GM20000 (cell line): ENCODE measurements at regions not wholly inside any gene's neighbourhood (a gene's known extent, or its start where the extent isn't known, plus 50 kb on each side); places are given as distances from the start of the nearest gene placed in this dataset.

ENCODE experiments used
- DNase-seq: peaks from one replicate; pipeline ENCODE4 v3.0.0; 2012; ENCODE audit warnings: low spot score
- TF ChIP-seq, protein P1 (sequence below): IDR thresholded peaks from 2 replicates; pipeline ENCODE4 v1.5.1; 2012; ENCODE audit warnings: mild to moderate bottlenecking, control low read depth; ENCODE audit errors: extremely low read depth, missing control alignments

DNA sequence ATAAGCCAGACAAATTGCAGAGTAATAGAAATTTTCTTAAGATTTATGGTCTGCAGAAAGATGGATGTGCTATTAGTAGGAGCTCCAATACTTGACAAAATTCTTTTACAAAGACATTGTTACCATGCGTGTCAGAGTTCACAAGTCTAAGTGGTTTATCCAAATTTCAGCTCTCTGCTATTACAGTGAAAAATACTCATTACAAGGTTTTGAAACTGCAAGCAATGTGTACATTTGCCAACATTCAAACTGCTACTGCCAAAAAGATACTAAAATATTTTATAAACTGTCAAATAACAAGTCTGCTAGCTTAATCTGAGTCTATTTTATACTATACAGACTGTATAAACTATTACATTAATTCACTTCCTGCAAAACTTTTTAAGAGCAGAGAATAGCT, 1341.5 kb upstream of the ACVR2A start:
- no peak for DNase-seq
- TF ChIP-seq, protein P1, sequence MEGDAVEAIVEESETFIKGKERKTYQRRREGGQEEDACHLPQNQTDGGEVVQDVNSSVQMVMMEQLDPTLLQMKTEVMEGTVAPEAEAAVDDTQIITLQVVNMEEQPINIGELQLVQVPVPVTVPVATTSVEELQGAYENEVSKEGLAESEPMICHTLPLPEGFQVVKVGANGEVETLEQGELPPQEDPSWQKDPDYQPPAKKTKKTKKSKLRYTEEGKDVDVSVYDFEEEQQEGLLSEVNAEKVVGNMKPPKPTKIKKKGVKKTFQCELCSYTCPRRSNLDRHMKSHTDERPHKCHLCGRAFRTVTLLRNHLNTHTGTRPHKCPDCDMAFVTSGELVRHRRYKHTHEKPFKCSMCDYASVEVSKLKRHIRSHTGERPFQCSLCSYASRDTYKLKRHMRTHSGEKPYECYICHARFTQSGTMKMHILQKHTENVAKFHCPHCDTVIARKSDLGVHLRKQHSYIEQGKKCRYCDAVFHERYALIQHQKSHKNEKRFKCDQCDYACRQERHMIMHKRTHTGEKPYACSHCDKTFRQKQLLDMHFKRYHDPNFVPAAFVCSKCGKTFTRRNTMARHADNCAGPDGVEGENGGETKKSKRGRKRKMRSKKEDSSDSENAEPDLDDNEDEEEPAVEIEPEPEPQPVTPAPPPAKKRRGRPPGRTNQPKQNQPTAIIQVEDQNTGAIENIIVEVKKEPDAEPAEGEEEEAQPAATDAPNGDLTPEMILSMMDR = no peak

DNA sequence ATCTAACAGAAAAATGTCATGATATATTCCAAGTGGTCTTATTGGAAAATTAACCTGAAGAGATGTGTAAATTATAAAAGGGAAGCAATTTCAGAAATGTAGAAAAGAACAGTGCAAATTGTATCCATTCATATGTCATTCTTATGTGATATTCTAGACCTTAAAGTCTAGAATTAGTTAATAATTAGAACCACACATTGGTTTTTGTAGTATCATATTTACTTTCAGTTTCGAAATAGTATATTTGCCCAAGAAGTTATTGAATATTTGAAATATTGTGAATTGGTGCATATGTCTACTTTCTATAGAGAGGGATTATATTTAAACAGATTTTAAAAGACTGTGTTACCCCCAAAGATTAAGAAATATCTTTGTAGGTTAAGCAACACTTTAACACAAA, 1348.6 kb upstream of the ACVR2A start:
- no peak for DNase-seq
- TF ChIP-seq, protein P1 = no peak

DNA sequence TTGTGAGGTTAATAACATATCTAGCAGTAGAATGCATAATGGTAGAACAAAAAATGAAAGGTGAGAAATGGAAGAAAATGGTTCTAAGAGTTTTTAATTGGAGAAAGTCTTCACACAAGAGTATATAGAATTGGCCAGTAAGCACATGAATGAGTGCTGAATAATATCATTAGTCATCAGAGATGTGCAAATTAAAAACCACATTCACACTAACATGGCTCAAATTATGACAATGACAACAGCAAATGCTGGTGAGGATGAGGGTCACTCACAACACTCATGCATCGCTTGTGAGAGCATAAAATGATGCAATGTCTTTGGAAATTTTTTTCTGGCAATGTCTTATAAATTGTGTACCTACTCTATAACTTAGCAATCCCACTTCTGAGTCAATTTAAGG, 1355.4 kb upstream of the ACVR2A start:
- no peak for DNase-seq
- TF ChIP-seq, protein P1 = no peak

DNA sequence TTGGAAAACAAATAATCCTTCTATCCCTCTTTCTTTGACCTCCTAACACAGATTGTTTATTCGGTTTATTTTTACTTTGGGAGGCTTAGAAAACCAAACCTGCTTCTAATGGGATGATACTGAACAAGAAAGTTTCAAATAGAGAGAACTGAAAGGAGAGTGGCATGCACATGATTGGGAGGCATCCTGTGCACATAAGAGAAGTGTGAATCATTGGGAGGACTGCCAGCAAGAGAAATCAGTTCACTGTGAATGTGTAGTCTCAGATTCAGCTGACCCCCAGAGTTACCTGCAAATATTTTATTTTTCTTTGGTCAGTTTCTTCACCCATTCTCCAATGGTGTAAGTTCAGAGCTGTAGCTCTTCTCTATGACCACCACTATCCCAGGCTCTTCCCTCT, 1363.2 kb upstream of the ACVR2A start:
- DNase-seq = no peak
- TF ChIP-seq, protein P1 = no peak

DNA sequence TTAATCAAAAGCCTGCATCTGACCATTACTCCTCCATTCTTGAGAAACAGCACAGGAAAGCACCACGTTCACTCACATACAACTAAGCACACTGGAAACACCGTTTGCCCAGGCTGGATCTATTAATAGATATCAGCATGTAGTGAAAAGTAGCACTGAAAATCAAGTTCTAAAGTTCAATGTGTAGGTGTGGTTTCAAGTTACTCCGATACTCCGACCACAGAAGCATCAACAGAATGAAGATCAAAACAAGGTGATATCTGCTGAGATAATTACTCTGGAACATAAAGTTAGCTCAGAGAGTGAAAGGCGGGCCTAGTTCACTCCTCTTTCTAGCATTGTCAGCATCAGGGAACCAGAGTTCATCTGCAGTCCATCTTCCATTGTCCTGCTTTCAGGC, 1367.4 kb upstream of the ACVR2A start:
- DNase-seq = no peak
- TF ChIP-seq, protein P1 = no peak

DNA sequence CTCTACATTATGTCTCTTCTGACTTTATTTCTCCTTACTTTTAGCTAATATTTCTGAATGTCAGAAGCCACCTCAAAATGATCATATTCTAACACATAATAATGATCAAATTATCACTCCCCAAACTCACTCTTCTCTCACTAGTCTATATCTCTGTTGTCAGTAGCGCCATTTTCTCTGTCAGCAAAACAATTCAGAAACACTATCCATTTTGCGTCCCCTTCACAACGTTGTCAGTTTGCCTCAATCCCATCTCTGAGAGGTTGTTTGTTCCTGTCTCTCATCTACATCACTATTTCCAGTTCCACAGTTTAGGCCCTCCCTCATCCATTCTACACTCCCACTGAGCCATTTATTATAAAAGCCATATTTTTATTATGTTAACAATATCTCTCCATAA, 1376.3 kb upstream of the ACVR2A start:
- no peak for DNase-seq
- TF ChIP-seq, protein P1 = no peak

DNA sequence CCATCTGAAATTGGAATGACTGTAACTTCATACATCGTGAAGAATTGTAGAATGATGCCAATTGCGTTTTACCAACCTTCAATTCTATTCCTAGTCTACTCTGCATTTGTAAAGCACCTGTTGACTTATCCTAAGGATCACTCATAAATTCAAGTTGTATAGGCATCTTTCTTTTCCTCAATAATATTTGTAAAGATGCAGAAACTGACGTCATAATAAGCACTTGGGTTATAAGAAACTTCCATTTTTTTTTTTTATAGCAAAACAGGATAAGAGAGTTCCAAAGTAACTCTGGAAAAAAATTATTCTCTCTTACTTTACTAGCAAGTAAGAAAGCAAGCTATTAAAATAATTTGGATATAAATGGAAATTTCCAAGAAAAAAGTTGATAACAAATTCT, 1377.4 kb upstream of the ACVR2A start:
- DNase-seq = no peak
- TF ChIP-seq, protein P1 = no peak
